ENCODE measurements at regions not wholly inside any gene's neighbourhood (a gene's known extent, or its start where the extent isn't known, plus 50 kb on each side); places are given as distances from the start of the nearest gene placed in this dataset.

DNA sequence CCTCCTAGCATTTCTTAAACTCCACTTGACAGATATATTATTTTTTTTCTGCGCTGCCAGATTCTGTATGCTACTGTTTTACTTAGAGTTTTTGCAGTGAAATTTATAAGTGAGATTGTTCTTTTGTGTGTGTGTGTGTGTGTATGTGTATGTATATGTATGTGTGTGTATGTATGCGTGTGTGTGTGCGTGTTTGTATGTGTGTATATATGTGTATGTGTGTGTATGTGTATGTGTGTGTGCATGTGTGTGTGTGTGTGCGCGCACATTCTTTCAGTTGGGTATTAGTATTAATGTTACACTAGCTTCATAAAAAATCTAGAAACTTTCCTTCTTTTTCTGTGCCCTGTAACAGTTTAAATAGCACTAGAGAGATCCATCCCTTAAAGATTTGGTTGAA, 152.6 kb upstream of the CSF3R start:
- intact Hi-C loops (cut with micrococcal nuclease): no loop called here
- 87% methylated on average over 3 of the region's 5 CpGs for WGBS (ENCODE audit: insufficient coverage)
- Histone ChIP-seq H3K4me1 (ENCODE audit: control insufficient read depth, insufficient read depth, low read length) (no peaks in the 10 kb centered on the region), H3K4me3 (ENCODE audit: low read length) (no peak overlapping the region), H3K9me3 (ENCODE audit: control insufficient read depth, insufficient read depth, low read length) (no peaks in the 10 kb centered on the region), H3K27me3 (ENCODE audit: control insufficient read depth, insufficient read depth, low read length) (no peaks in the 10 kb centered on the region), H3K27ac (ENCODE audit: low read length) (no peak overlapping the region), H3K36me3 (ENCODE audit: control insufficient read depth, insufficient read depth, low read length) (no peaks in the 10 kb centered on the region)
- Mint-ChIP-seq H3K4me3 (no peak overlapping the region), H3K9me3 (no peaks in the 10 kb centered on the region), H3K4me1 (no peaks in the 10 kb centered on the region), H3K36me3 (no peaks in the 10 kb centered on the region), H3K27me3 (ENCODE audit: low read depth in 2 of 2) (peaks cover 0 to 11% of the 10 kb centered on the region in 2 donors), H3K27ac (no peak overlapping the region)
- DNase-seq (no peak), ATAC-seq (no peak)
- no peak for TF ChIP-seq CTCF (IDR thresholded peaks at IDR 0.05)

DNA sequence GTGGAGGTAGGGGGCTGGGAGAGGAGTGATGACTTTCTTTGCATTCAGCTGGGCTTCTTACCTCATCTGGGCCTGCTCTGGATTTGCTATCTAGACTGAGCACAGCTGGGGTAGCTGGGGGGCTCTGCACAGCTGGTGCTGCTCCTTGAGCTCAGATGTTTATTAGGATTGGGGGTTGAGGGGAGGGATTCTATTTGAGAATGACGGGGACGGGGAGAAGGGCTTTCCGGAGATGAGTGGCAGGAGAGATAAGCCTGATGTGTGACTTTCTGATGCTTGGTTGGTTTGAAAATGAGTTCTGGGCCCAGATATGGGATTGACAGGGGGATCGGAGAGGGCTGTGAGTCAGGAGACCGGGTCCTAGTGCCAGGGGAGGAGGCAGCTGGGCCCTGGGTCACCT, 146.1 kb upstream of the CSF3R start:
- no peak overlapping the region for H3K27ac ChIP-seq (ENCODE audit: low read length)
- intact Hi-C loops (cut with micrococcal nuclease): no loop called here
- TF ChIP-seq CTCF (IDR thresholded peaks at IDR 0.05): no peak
- no peaks in the 10 kb centered on the region for H3K9me3 Mint-ChIP-seq
- 87% methylated on average over 5 of the region's 5 CpGs for WGBS (ENCODE audit: insufficient coverage)
- no peaks in the 10 kb centered on the region for H3K4me1 Mint-ChIP-seq
- no peak overlapping the region for H3K4me3 ChIP-seq (ENCODE audit: low read length)
- peaks cover 0 to 3% of the 10 kb centered on the region in 2 donors for H3K27me3 Mint-ChIP-seq (ENCODE audit: low read depth in 2 of 2)
- H3K4me3 Mint-ChIP-seq: no peak overlapping the region
- H3K4me1 ChIP-seq (ENCODE audit: control insufficient read depth, insufficient read depth, low read length): no peaks in the 10 kb centered on the region
- H3K9me3 ChIP-seq (ENCODE audit: control insufficient read depth, insufficient read depth, low read length): no peaks in the 10 kb centered on the region
- DNase-seq (no peak), ATAC-seq (no peak)
- H3K36me3 ChIP-seq (ENCODE audit: control insufficient read depth, insufficient read depth, low read length): no peaks in the 10 kb centered on the region
- no peaks in the 10 kb centered on the region for H3K27me3 ChIP-seq (ENCODE audit: control insufficient read depth, insufficient read depth, low read length)
- H3K36me3 Mint-ChIP-seq: no peaks in the 10 kb centered on the region
- no peak overlapping the region for H3K27ac Mint-ChIP-seq

DNA sequence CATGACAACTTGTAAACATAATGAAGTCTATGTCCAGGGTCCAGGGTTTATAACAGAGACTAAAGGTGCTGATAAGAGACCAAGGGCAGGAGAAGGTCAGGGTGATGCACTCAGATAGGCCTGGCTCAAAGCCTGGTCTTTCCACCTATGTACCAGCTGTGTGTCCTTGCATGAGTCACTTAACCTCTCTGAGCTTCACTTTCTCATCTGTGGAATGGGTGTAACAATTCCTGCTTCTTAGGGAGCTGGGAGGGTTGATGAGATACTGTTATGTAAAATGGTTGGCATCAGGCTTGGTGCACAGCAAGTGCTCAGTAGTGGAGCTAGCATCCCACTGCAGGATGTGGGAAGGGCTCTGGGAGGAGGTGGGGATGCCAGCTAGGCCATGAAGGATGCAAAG, 143.7 kb upstream of the CSF3R start:
- H3K36me3 Mint-ChIP-seq: no peaks in the 10 kb centered on the region
- H3K9me3 Mint-ChIP-seq: no peaks in the 10 kb centered on the region
- H3K36me3 ChIP-seq (ENCODE audit: control insufficient read depth, insufficient read depth, low read length): no peaks in the 10 kb centered on the region
- H3K27me3 ChIP-seq (ENCODE audit: control insufficient read depth, insufficient read depth, low read length): no peaks in the 10 kb centered on the region
- no peaks in the 10 kb centered on the region for H3K9me3 ChIP-seq (ENCODE audit: control insufficient read depth, insufficient read depth, low read length)
- no peak overlapping the region for H3K4me3 ChIP-seq (ENCODE audit: low read length)
- no peaks in the 10 kb centered on the region for H3K4me1 ChIP-seq (ENCODE audit: control insufficient read depth, insufficient read depth, low read length)
- intact Hi-C loops (cut with micrococcal nuclease): no loop called here
- H3K27ac ChIP-seq (ENCODE audit: low read length): no peak overlapping the region
- ATAC-seq: no peak
- H3K27me3 Mint-ChIP-seq (ENCODE audit: low read depth in 2 of 2): peaks cover 3 to 6% of the 10 kb centered on the region in 2 donors
- H3K4me1 Mint-ChIP-seq: no peaks in the 10 kb centered on the region
- no peak for TF ChIP-seq CTCF (IDR thresholded peaks at IDR 0.05)
- H3K27ac Mint-ChIP-seq: no peak overlapping the region
- no peak for DNase-seq
- H3K4me3 Mint-ChIP-seq: no peak overlapping the region

DNA sequence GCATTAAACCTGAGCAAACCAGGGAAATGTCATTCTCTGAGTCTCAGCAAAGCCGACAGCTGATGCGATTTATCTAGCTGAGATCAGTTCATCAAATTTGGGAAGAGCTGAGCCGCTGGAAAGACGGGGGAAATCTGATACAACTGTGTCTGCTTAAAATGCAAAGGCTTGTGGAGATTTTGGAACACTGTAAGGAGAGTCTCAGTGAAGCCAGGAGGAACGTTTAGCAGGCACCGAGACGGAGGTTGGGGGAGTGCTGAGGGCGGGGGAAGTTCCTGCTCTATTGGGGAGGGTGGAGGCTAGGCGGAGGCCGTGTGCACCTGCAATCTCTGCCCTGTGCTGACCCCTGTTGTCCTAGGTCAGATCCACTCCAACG, 143.2 kb upstream of the CSF3R start:
- Histone ChIP-seq H3K4me1 (ENCODE audit: control insufficient read depth, insufficient read depth, low read length) (no peaks in the 10 kb centered on the region), H3K9me3 (ENCODE audit: control insufficient read depth, insufficient read depth, low read length) (no peaks in the 10 kb centered on the region), H3K4me3 (ENCODE audit: low read length) (no peak overlapping the region), H3K27me3 (ENCODE audit: control insufficient read depth, insufficient read depth, low read length) (no peaks in the 10 kb centered on the region), H3K36me3 (ENCODE audit: control insufficient read depth, insufficient read depth, low read length) (no peaks in the 10 kb centered on the region), H3K27ac (ENCODE audit: low read length) (no peak overlapping the region)
- Mint-ChIP-seq H3K36me3 (no peaks in the 10 kb centered on the region), H3K9me3 (no peaks in the 10 kb centered on the region), H3K4me1 (no peaks in the 10 kb centered on the region), H3K27me3 (ENCODE audit: low read depth in 2 of 2) (peaks cover 3 to 6% of the 10 kb centered on the region in 2 donors), H3K27ac (no peak overlapping the region), H3K4me3 (no peak overlapping the region)
- 85% methylated on average over 11 of the region's 11 CpGs for whole genome bisulfite sequencing (ENCODE audit: insufficient coverage)
- intact Hi-C loops (cut with micrococcal nuclease): no loop called here
- TF ChIP-seq CTCF (IDR thresholded peaks at IDR 0.05): no peak
- ATAC-seq (no peak), DNase-seq (no peak)

Measured in natural killer cell (primary cell).